Activated CD8-positive, alpha-beta T cell treated with anti-CD3 and anti-CD28 coated beads for 36 hours (primary cell): ENCODE measurements at regions not wholly inside any gene's neighbourhood (a gene's known extent, or its start where the extent isn't known, plus 50 kb on each side); places are given as distances from the start of the nearest gene placed in this dataset.

ENCODE experiments used
- ATAC-seq: fragments of 200-7000 bp; cut with Tn5 transposase; one replicate; pipeline ENCODE4 v1.10.0; 2021; ENCODE audit warnings: mild to moderate bottlenecking, moderate library complexity
- CTCF ChIA-PET: fragments of 350-600 bp; sonication (Branson Sonifier 250); formaldehyde crosslinking; loops from one replicate; lab custom pipeline; 2021; ENCODE audit warnings: antibody characterized with exemption; lab: Charles Lee
- POLR2A ChIA-PET: fragments of 350-600 bp; sonication (Branson Sonifier 250); formaldehyde crosslinking; loops from one replicate; lab custom pipeline; 2021; ENCODE audit warnings: antibody characterized with exemption; lab: Charles Lee
- DNase-seq: peaks from one replicate; pipeline ENCODE4 v3.0.0-alpha.2; 2020
- H3K27ac Mint-ChIP-seq: one replicate; pipeline ENCODE4 v1.8.0; 2021; ENCODE audit warnings: mild to moderate bottlenecking, mixed read lengths
- H3K27me3 Mint-ChIP-seq: one replicate; pipeline ENCODE4 v1.8.0; 2021; ENCODE audit warnings: mixed read lengths
- H3K36me3 Mint-ChIP-seq: one replicate; pipeline ENCODE4 v1.8.0; 2021; ENCODE audit warnings: low read depth, mixed read lengths
- H3K4me1 Mint-ChIP-seq: one replicate; pipeline ENCODE4 v1.8.0; 2021; ENCODE audit warnings: low read depth, mixed read lengths
- H3K4me3 Mint-ChIP-seq: one replicate; pipeline ENCODE4 v1.8.0; 2021; ENCODE audit warnings: mild to moderate bottlenecking, moderate library complexity, mixed read lengths
- H3K9me3 Mint-ChIP-seq: one replicate; pipeline ENCODE4 v1.8.0; 2021; ENCODE audit warnings: mixed read lengths
- intact Hi-C: fragments of 100-400 bp; cut with micrococcal nuclease; formaldehyde crosslinking; loops from one replicate; pipeline ENCODE4 v1.10.0; 2022
- TF ChIP-seq, protein P1 (sequence below): fragments of 200-600 bp; IDR thresholded peaks from one replicate; pipeline ENCODE4 v1.8.0; 2022; ENCODE audit warnings: antibody characterized with exemption, mild to moderate bottlenecking

DNA sequence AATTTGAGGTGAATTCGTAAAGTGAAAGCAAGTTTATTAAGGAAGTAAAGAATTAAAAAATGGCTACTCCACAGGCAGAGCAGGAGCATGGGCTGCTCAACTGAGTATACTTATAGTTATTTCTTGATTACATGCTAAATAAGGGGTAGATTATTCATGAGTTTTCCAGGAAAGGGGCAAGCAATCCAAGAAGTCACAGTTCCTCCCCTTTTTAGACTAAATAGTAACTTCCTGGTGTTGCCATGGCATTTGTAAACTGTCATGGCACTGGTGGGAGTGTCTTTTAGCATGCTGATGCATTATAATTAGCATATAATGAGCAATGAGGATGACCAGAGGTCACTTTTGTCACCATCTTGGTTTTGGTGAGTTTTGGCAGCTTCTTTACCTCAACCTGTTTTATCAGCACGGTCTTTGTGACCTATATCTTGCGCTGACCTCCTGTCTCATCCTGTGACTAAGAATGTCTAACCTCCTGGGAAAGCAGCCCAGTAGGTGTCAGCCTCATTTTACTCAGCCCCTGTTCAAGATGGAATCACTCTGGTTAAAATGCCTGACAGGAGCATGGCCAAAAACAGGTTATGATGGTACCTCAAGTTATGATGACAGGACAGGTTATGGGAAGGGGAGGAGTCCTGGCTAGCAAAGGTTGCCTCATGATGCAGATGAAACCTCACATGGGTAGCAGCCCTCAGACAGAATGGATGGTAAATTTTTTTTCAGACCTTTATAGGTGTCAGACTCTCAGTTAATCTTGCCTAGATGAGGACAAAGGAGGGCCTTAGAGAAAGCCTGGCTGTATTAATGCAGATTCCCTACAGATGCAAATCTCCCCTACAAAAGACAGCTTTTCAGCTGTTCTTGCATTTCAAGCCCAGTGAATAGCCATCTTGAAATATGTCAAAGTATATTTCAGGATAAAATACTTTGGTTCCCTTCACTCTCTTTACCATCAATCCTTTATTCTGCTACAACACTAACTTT is 49.7 kb downstream of the SIPA1L2 start:
- H3K4me1 Mint-ChIP-seq: peaks cover 30% of the 10 kb centered on the region
- CTCF ChIA-PET: interaction anchor here (1.0 to 1.1 kb wide), 2 partner anchors 18 to 47 kb away, joined by 3 to 4 read pairs; no protein-coding TSS in a partner anchor
- POLR2A ChIA-PET: no interaction called here
- DNase-seq (peak; percentile 19), ATAC-seq (peak; percentile 80)
- intact Hi-C loops: no loop called here
- H3K36me3 Mint-ChIP-seq: no peaks in the 10 kb centered on the region
- peak overlapping the region; percentile 26 for H3K27ac Mint-ChIP-seq
- TF ChIP-seq, protein P1, sequence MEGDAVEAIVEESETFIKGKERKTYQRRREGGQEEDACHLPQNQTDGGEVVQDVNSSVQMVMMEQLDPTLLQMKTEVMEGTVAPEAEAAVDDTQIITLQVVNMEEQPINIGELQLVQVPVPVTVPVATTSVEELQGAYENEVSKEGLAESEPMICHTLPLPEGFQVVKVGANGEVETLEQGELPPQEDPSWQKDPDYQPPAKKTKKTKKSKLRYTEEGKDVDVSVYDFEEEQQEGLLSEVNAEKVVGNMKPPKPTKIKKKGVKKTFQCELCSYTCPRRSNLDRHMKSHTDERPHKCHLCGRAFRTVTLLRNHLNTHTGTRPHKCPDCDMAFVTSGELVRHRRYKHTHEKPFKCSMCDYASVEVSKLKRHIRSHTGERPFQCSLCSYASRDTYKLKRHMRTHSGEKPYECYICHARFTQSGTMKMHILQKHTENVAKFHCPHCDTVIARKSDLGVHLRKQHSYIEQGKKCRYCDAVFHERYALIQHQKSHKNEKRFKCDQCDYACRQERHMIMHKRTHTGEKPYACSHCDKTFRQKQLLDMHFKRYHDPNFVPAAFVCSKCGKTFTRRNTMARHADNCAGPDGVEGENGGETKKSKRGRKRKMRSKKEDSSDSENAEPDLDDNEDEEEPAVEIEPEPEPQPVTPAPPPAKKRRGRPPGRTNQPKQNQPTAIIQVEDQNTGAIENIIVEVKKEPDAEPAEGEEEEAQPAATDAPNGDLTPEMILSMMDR: no peak
- H3K9me3 Mint-ChIP-seq: no peaks in the 10 kb centered on the region
- H3K27me3 Mint-ChIP-seq: no peaks in the 10 kb centered on the region
- H3K4me3 Mint-ChIP-seq: peak overlapping the region; percentile 2

DNA sequence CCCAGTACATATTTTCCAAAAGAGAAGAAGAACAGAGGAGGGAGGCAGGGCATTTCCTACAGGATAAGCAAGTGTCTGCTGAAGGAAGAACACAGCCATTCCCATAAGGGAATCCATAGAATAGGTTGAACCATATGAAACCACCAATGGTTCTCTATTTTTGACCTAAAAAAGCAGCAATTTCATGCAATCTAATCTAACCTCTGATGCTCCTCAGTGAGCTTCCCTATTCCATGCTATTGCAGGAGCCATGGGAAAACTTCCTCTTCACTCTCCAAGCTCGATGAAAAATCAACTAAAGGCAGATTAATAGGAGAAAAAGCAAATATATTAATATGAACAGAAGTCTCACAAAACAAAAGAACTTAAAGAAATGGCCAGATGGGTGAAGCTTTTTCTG is 50.5 kb downstream of the SIPA1L2 start:
- H3K4me3 Mint-ChIP-seq: peak overlapping the region; percentile 2
- TF ChIP-seq, protein P1: no peak
- ChIA-PET CTCF (interaction anchor here (1.0 to 1.1 kb wide), 2 partner anchors 19 to 48 kb away, joined by 3 to 4 read pairs; no protein-coding TSS in a partner anchor), POLR2A (no interaction called here)
- intact Hi-C loops: no loop called here
- H3K27ac Mint-ChIP-seq: peak overlapping the region; percentile 60
- no peaks in the 10 kb centered on the region for H3K36me3 Mint-ChIP-seq
- DNase-seq (no peak), ATAC-seq (no peak)
- no peaks in the 10 kb centered on the region for H3K27me3 Mint-ChIP-seq
- peaks cover 30% of the 10 kb centered on the region for H3K4me1 Mint-ChIP-seq
- H3K9me3 Mint-ChIP-seq: no peaks in the 10 kb centered on the region

DNA sequence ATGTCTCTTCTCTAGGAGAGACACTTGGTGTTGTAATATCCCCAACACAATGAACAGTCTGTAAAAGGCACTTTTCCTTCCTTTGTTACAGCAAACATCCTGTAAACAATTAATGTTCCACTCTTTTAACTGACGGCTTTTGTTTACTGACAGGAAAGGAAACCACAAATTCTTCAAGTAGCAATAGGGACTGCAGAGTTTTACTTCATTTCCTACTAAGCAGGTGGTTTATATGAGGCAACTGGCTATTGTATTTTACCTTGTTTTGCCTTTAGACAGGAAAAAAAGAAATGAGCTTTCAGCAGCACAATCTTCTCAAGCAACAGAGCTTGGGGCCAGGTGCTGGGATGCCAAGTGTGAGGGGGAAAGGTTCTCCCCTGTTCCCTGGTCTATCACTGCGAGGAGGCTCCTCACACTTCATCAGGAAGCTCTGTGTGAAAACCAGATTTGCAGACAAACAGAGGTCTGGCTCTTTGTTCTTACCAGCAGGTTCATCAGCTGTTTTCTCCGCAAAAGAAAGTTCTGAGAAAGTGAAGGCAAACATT is 51.2 kb downstream of the SIPA1L2 start:
- H3K27ac Mint-ChIP-seq: peak overlapping the region; percentile 60
- no peaks in the 10 kb centered on the region for H3K9me3 Mint-ChIP-seq
- DNase-seq (no peak), ATAC-seq (no peak)
- peak overlapping the region; percentile 9 for H3K4me3 Mint-ChIP-seq
- no peaks in the 10 kb centered on the region for H3K27me3 Mint-ChIP-seq
- POLR2A ChIA-PET: no interaction called here
- CTCF ChIA-PET: interaction anchor here (1.1 kb wide), 1 partner anchor 49 kb away, joined by 3 read pairs; no protein-coding TSS in a partner anchor
- peaks cover 30% of the 10 kb centered on the region for H3K4me1 Mint-ChIP-seq
- intact Hi-C loops: no loop called here
- no peaks in the 10 kb centered on the region for H3K36me3 Mint-ChIP-seq
- TF ChIP-seq, protein P1: no peak

DNA sequence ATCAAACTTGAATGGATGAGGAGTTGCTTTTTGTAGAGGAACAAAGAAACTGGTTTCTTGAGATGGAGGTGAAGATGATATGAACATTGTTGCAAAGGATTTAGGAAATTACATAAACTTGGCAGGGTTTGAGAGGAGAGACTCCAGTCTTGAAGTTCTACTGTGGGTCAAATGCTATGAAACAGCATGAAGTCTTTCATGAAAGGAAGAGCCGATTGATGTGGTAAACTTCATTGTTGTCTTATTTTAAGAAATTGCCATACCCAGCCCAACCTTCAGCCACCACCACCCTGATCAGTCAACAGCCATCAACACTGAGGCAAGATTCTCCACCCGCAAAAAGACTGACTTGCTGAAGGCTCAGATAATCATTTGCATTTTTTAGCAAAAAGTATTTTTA is 52.2 kb downstream of the SIPA1L2 start:
- Mint-ChIP-seq H3K27me3 (no peaks in the 10 kb centered on the region), H3K9me3 (no peaks in the 10 kb centered on the region), H3K4me1 (peaks cover 30% of the 10 kb centered on the region), H3K27ac (no peak overlapping the region), H3K36me3 (no peaks in the 10 kb centered on the region), H3K4me3 (no peak overlapping the region)
- DNase-seq (no peak), ATAC-seq (no peak)
- intact Hi-C loops: no loop called here
- POLR2A ChIA-PET: no interaction called here
- TF ChIP-seq, protein P1: no peak
- CTCF ChIA-PET: no interaction called here

DNA sequence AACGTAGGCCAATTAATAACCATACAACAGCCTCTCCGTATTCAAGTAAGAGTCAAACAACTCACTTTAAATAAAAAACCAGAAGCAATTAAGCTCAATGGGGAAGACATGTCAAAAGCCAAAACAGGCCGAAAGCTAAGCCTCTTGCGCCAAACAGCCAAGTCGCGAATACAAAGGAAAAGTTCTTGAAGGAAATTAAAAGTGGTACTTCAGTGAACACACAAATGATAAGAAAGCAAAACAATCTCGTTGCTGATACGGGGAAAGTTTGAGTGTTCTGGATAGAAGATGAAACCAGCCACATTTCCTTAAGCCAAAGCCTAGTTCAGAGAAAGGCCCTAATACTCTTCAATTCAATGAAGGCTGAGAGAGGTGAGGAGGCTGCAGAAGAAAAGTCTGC is 53.4 kb downstream of the SIPA1L2 start:
- ChIA-PET CTCF (no interaction called here), POLR2A (no interaction called here)
- no peak for DNase-seq
- Mint-ChIP-seq H3K27me3 (no peaks in the 10 kb centered on the region), H3K27ac (no peak overlapping the region), H3K4me3 (no peak overlapping the region), H3K36me3 (no peaks in the 10 kb centered on the region), H3K9me3 (no peaks in the 10 kb centered on the region), H3K4me1 (peaks cover 30% of the 10 kb centered on the region)
- ATAC-seq: no peak
- TF ChIP-seq, protein P1: no peak
- intact Hi-C loops: no loop called here
